ENCODE measurements at regions not wholly inside any gene's neighbourhood (a gene's known extent, or its start where the extent isn't known, plus 50 kb on each side); places are given as distances from the start of the nearest gene placed in this dataset.

GRCh38 chr5:28896949-28897348 lies 1858.6 kb upstream of the CDH9 start:
- TF ChIP-seq CTCF (IDR thresholded peaks at IDR 0.05) = no peak
- no peak for DNase-seq (ENCODE audit: low spot score in 2 of 2)
- Histone ChIP-seq H3K4me1 (no peaks in the 10 kb centered on the region), H3K27ac (no peak overlapping the region), H3K4me3 (no peak overlapping the region), H3K9me3 (peaks cover 0 to 3% of the 10 kb centered on the region in 2 donors), H3K36me3 (peaks cover 6% of the 10 kb centered on the region), H3K27me3 (no peaks in the 10 kb centered on the region)
- intact Hi-C loops (cut with DNase I; ENCODE audit: low total_unique reads) = no loop called here

- Histone ChIP-seq H3K4me3 (no peak overlapping the region), H3K36me3 (no peaks in the 10 kb centered on the region), H3K9me3 (peaks cover 2 to 14% of the 10 kb centered on the region in 2 donors), H3K4me1 (no peaks in the 10 kb centered on the region), H3K27ac (no peak overlapping the region), H3K27me3 (no peaks in the 10 kb centered on the region)
- no peak for DNase-seq (ENCODE audit: low spot score in 2 of 2)
- TF ChIP-seq POLR2A (IDR thresholded peaks at IDR 0.05) (no peak), POLR2AphosphoS5 (IDR thresholded peaks at IDR 0.05) (no peak), CTCF (IDR thresholded peaks at IDR 0.05) (no peak)
- intact Hi-C loops (cut with DNase I; ENCODE audit: low total_unique reads) = no loop called here
Measured at GRCh38 chr5:28880936-28881335, 1842.5 kb upstream of the CDH9 start.

- DNase-seq (ENCODE audit: low spot score in 2 of 2) = no peak
- H3K4me3 ChIP-seq = no peak overlapping the region
- intact Hi-C loops (cut with DNase I; ENCODE audit: low total_unique reads) = no loop called here
- peaks cover 0 to 10% of the 10 kb centered on the region in 2 donors for H3K9me3 ChIP-seq
- H3K27ac ChIP-seq = no peak overlapping the region
- TF ChIP-seq POLR2A (IDR thresholded peaks at IDR 0.05) (no peak), CTCF (IDR thresholded peaks at IDR 0.05) (no peak), POLR2AphosphoS5 (IDR thresholded peaks at IDR 0.05) (no peak)
- no peaks in the 10 kb centered on the region for H3K27me3 ChIP-seq
- no peaks in the 10 kb centered on the region for H3K4me1 ChIP-seq
- H3K36me3 ChIP-seq = no peaks in the 10 kb centered on the region
Measured at GRCh38 chr5:28877050-28877449, 1838.7 kb upstream of the CDH9 start.

GRCh38 chr5:28864006-28864405 lies 1825.6 kb upstream of the CDH9 start:
- no peak overlapping the region for H3K27ac ChIP-seq
- DNase-seq (ENCODE audit: low spot score in 2 of 2) = no peak
- no peak overlapping the region for H3K4me3 ChIP-seq
- H3K9me3 ChIP-seq = no peaks in the 10 kb centered on the region
- intact Hi-C loops (cut with DNase I; ENCODE audit: low total_unique reads) = no loop called here
- H3K4me1 ChIP-seq = no peaks in the 10 kb centered on the region
- TF ChIP-seq CTCF (IDR thresholded peaks at IDR 0.05) (no peak), POLR2AphosphoS5 (IDR thresholded peaks at IDR 0.05) (no peak), POLR2A (IDR thresholded peaks at IDR 0.05) (no peak)
- H3K27me3 ChIP-seq = no peaks in the 10 kb centered on the region
- no peaks in the 10 kb centered on the region for H3K36me3 ChIP-seq

GRCh38 chr5:28862860-28863196 lies 1824.4 kb upstream of the CDH9 start:
- H3K27ac ChIP-seq = no peak overlapping the region
- TF ChIP-seq POLR2A (IDR thresholded peaks at IDR 0.05) (no peak), POLR2AphosphoS5 (IDR thresholded peaks at IDR 0.05) (no peak), CTCF (IDR thresholded peaks at IDR 0.05) (no peak)
- no peaks in the 10 kb centered on the region for H3K27me3 ChIP-seq
- no peaks in the 10 kb centered on the region for H3K4me1 ChIP-seq
- H3K4me3 ChIP-seq = no peak overlapping the region
- DNase-seq (ENCODE audit: low spot score in 2 of 2) = no peak
- no peaks in the 10 kb centered on the region for H3K9me3 ChIP-seq
- intact Hi-C loops (cut with DNase I; ENCODE audit: low total_unique reads) = no loop called here
- H3K36me3 ChIP-seq = no peaks in the 10 kb centered on the region
